Activated CD4-positive, alpha-beta T cell treated with anti-CD3 and anti-CD28 coated beads for 36 hours (primary cell): ENCODE measurements at regions not wholly inside any gene's neighbourhood (a gene's known extent, or its start where the extent isn't known, plus 50 kb on each side); places are given as distances from the start of the nearest gene placed in this dataset.

Source experiments
- ATAC-seq: fragments of 200-7000 bp; cut with Tn5 transposase; one replicate; pipeline ENCODE4 v1.10.0; 2021; ENCODE audit warnings: mild to moderate bottlenecking, moderate library complexity
- CTCF ChIA-PET: fragments of 350-600 bp; sonication (Branson Sonifier 250); formaldehyde crosslinking; loops from one replicate; lab custom pipeline; 2021; ENCODE audit warnings: antibody characterized with exemption; lab: Charles Lee
- POLR2A ChIA-PET: fragments of 350-600 bp; sonication (Branson Sonifier 250); formaldehyde crosslinking; loops from one replicate; lab custom pipeline; 2021; ENCODE audit warnings: antibody characterized with exemption, inconsistent platforms; lab: Charles Lee
- DNase-seq: peaks from one replicate; pipeline ENCODE4 v3.0.0-alpha.2; 2020
- H3K27ac Mint-ChIP-seq: one replicate; pipeline ENCODE4 v1.8.0; 2021; ENCODE audit warnings: mixed read lengths
- H3K27me3 Mint-ChIP-seq: one replicate; pipeline ENCODE4 v1.8.0; 2021; ENCODE audit warnings: mixed read lengths
- H3K36me3 Mint-ChIP-seq: one replicate; pipeline ENCODE4 v1.8.0; 2021; ENCODE audit warnings: low read depth, mixed read lengths
- H3K4me1 Mint-ChIP-seq: one replicate; pipeline ENCODE4 v1.8.0; 2021; ENCODE audit warnings: mixed read lengths
- H3K4me3 Mint-ChIP-seq: one replicate; pipeline ENCODE4 v1.8.0; 2021; ENCODE audit warnings: mild to moderate bottlenecking, moderate library complexity, mixed read lengths
- H3K9me3 Mint-ChIP-seq: one replicate; pipeline ENCODE4 v1.8.0; 2021; ENCODE audit warnings: low read depth, mixed read lengths
- intact Hi-C, 2 experiments: fragments of 100-400 bp; cut with DNase I in 1 of 2; cut with micrococcal nuclease in 1 of 2; formaldehyde crosslinking; loops; one replicate each; pipeline versions ENCODE4 v1.14.2 to v1.15.1; 2022 to 2024; cut with DNase I, micrococcal nuclease

- ATAC-seq, result no peak
- no peak for DNase-seq
- intact Hi-C loops, result no loop called here
- no peaks in the 10 kb centered on the region for H3K36me3 Mint-ChIP-seq
- POLR2A ChIA-PET, result no interaction called here
- no peaks in the 10 kb centered on the region for H3K4me1 Mint-ChIP-seq
- no peaks in the 10 kb centered on the region for H3K27me3 Mint-ChIP-seq
- peaks cover 6% of the 10 kb centered on the region for H3K9me3 Mint-ChIP-seq
- no peak overlapping the region for H3K4me3 Mint-ChIP-seq
- CTCF ChIA-PET, result no interaction called here
- no peak overlapping the region for H3K27ac Mint-ChIP-seq
Observed at GRCh38 chr7:46687203-46687602, 766.1 kb upstream of the IGFBP3 start.

GRCh38 chr7:46685051-46685450, 764.0 kb upstream of the IGFBP3 start:
- no peaks in the 10 kb centered on the region for H3K27me3 Mint-ChIP-seq
- H3K4me3 Mint-ChIP-seq, result no peak overlapping the region
- ATAC-seq, result no peak
- ChIA-PET CTCF (interaction anchor here (0.7 kb wide), 1 partner anchor 750 kb away, joined by 3 read pairs; no protein-coding TSS in a partner anchor), POLR2A (no interaction called here)
- DNase-seq, result no peak
- H3K4me1 Mint-ChIP-seq, result no peaks in the 10 kb centered on the region
- no peak overlapping the region for H3K27ac Mint-ChIP-seq
- H3K36me3 Mint-ChIP-seq, result no peaks in the 10 kb centered on the region
- intact Hi-C loops, result no loop called here
- peaks cover 6% of the 10 kb centered on the region for H3K9me3 Mint-ChIP-seq

DNA sequence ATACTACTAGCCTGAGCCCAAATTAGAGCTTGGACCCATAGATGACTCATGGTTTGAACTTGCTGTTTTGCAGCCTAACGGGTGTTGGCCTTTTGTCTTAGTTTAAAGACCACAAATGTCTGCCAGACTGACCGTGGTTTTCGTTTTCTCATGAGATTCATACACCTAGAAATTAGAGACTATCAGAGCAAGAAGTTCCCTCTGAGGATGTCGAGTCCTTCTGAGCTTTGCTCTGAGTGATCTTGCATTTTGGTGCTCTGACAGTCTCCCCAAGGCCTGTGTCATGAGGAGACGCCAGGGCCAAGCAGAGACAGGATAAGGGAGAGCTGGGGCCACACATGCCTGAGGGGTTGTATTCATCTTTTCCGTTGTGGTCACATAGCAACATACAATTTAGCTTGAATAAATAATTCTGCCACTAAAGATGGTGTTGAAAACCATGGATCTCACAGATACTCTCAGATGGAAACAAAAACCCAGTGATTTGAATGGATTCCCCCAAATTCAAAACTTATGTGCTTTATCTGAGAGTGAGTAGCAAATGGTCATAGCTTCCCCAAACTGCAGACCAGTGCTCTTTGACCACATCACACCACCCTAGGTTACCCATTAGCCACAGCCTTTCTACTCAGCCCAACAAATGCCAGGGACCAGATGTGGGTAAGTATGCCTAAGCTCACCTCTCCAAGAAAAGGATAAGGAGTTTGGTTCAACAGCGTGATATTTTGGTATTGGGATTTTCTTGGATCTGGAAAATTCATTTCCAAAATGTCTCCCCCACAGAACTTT, 762.0 kb upstream of the IGFBP3 start:
- intact Hi-C loops, result no loop called here
- no peaks in the 10 kb centered on the region for H3K36me3 Mint-ChIP-seq
- peaks cover 6% of the 10 kb centered on the region for H3K9me3 Mint-ChIP-seq
- DNase-seq (no peak), ATAC-seq (no peak)
- H3K4me1 Mint-ChIP-seq, result no peaks in the 10 kb centered on the region
- H3K27me3 Mint-ChIP-seq, result no peaks in the 10 kb centered on the region
- ChIA-PET CTCF (no interaction called here), POLR2A (no interaction called here)
- H3K4me3 Mint-ChIP-seq, result no peak overlapping the region
- no peak overlapping the region for H3K27ac Mint-ChIP-seq

- intact Hi-C loops, result no loop called here
- POLR2A ChIA-PET, result interaction anchor here (0.7 kb wide), 1 partner anchor 290 kb away, joined by 8 read pairs; no protein-coding TSS in a partner anchor
- H3K27ac Mint-ChIP-seq, result no peak overlapping the region
- DNase-seq, result no peak
- H3K36me3 Mint-ChIP-seq, result no peaks in the 10 kb centered on the region
- no peak overlapping the region for H3K4me3 Mint-ChIP-seq
- CTCF ChIA-PET, result no interaction called here
- peaks cover under 1% of the 10 kb centered on the region for H3K9me3 Mint-ChIP-seq
- H3K4me1 Mint-ChIP-seq, result no peaks in the 10 kb centered on the region
- H3K27me3 Mint-ChIP-seq, result no peaks in the 10 kb centered on the region
- no peak for ATAC-seq
Observed at GRCh38 chr7:46681865-46682503, 760.9 kb upstream of the IGFBP3 start.

DNA sequence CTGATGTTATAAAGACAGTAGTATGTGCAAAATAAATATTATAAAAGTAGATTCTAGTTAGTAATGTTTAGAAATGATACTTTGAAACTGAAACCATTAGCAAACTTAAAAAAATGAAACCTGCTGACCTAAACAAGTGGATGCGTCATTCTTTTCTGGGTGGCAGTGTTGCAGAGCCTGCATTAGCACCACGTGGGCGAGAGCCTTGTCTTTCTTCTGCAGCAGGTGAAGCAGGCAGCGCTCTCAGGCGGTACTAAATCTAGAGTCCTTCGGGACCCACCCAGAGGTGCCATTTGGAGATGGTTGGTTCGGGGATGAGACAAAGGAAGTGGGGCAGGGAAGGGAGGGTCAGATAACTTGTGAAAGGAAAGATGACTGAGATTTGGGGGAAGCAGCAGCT, 759.1 kb upstream of the IGFBP3 start:
- intact Hi-C loops, result no loop called here
- H3K27me3 Mint-ChIP-seq, result no peaks in the 10 kb centered on the region
- H3K9me3 Mint-ChIP-seq, result peaks cover 1% of the 10 kb centered on the region
- CTCF ChIA-PET, result no interaction called here
- no peak overlapping the region for H3K27ac Mint-ChIP-seq
- DNase-seq, result no peak
- no peak for ATAC-seq
- H3K4me3 Mint-ChIP-seq, result no peak overlapping the region
- POLR2A ChIA-PET, result no interaction called here
- no peaks in the 10 kb centered on the region for H3K4me1 Mint-ChIP-seq
- H3K36me3 Mint-ChIP-seq, result no peaks in the 10 kb centered on the region

DNA sequence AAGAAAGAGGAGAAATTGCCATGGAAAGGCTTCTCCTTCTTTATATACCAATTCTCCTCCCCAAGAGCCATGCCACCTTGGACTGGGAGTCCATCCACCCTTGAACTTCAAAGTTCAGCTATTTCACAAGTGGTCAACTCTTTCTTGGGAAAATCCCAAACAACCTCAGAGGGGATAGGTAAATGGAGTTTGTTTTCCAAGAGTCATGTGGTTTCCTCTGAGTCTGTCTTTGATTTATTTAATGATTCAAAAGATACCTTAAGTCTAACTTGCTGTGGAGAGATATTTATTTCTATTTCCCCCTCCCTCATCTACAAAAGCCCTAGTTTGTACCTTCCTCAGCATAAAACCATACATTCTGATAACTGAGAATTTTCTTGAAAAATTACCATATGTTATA, 758.6 kb upstream of the IGFBP3 start:
- DNase-seq (no peak), ATAC-seq (no peak)
- CTCF ChIA-PET, result no interaction called here
- Mint-ChIP-seq H3K27ac (no peak overlapping the region), H3K4me1 (no peaks in the 10 kb centered on the region), H3K36me3 (no peaks in the 10 kb centered on the region), H3K4me3 (no peak overlapping the region), H3K27me3 (no peaks in the 10 kb centered on the region), H3K9me3 (peaks cover 1% of the 10 kb centered on the region)
- intact Hi-C loops, result no loop called here
- POLR2A ChIA-PET, result no interaction called here

- H3K27ac Mint-ChIP-seq, result no peak overlapping the region
- DNase-seq, result no peak
- intact Hi-C loops, result no loop called here
- H3K4me3 Mint-ChIP-seq, result no peak overlapping the region
- peaks cover 1% of the 10 kb centered on the region for H3K9me3 Mint-ChIP-seq
- CTCF ChIA-PET, result no interaction called here
- no peaks in the 10 kb centered on the region for H3K36me3 Mint-ChIP-seq
- no peaks in the 10 kb centered on the region for H3K27me3 Mint-ChIP-seq
- POLR2A ChIA-PET, result no interaction called here
- H3K4me1 Mint-ChIP-seq, result no peaks in the 10 kb centered on the region
- ATAC-seq, result no peak
Observed at GRCh38 chr7:46678421-46678820, 757.3 kb upstream of the IGFBP3 start.

GRCh38 chr7:46675456-46675855, 754.4 kb upstream of the IGFBP3 start:
- POLR2A ChIA-PET, result no interaction called here
- no peaks in the 10 kb centered on the region for H3K36me3 Mint-ChIP-seq
- no peak for DNase-seq
- H3K27me3 Mint-ChIP-seq, result no peaks in the 10 kb centered on the region
- H3K4me3 Mint-ChIP-seq, result no peak overlapping the region
- H3K4me1 Mint-ChIP-seq, result no peaks in the 10 kb centered on the region
- peaks cover 1% of the 10 kb centered on the region for H3K9me3 Mint-ChIP-seq
- intact Hi-C loops, result no loop called here
- CTCF ChIA-PET, result no interaction called here
- no peak for ATAC-seq
- H3K27ac Mint-ChIP-seq, result no peak overlapping the region

DNA sequence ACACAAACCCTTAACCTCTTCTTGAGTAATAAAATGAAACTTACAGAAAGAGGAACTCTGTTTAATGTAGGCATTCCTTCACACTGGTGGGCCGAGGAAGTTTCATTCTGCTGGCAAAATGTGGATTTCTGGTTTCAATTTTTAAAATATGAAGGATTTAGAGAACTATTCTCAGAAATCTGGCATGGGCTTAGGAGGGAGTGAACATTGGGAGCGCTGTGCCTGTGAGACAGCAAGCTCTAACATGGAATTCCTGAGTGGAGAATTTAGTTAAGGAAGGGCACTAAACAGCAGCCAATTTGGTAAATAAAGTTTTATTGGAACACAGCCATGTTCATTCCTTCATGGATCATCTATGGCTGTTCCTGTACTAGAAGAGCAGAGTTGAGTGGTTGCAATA, 751.8 kb upstream of the IGFBP3 start:
- ChIA-PET CTCF (no interaction called here), POLR2A (no interaction called here)
- ATAC-seq (no peak), DNase-seq (no peak)
- Mint-ChIP-seq H3K27ac (no peak overlapping the region), H3K36me3 (no peaks in the 10 kb centered on the region), H3K27me3 (no peaks in the 10 kb centered on the region), H3K4me1 (no peaks in the 10 kb centered on the region), H3K4me3 (no peak overlapping the region), H3K9me3 (peaks cover 1% of the 10 kb centered on the region)
- intact Hi-C loops, result no loop called here

- Mint-ChIP-seq H3K9me3 (no peaks in the 10 kb centered on the region), H3K4me3 (no peak overlapping the region), H3K27me3 (no peaks in the 10 kb centered on the region), H3K4me1 (no peaks in the 10 kb centered on the region), H3K36me3 (no peaks in the 10 kb centered on the region), H3K27ac (no peak overlapping the region)
- POLR2A ChIA-PET, result no interaction called here
- no peak for ATAC-seq
- DNase-seq, result no peak
- intact Hi-C loops, result no loop called here
- CTCF ChIA-PET, result no interaction called here
Observed at GRCh38 chr7:46671108-46671769, 750.2 kb upstream of the IGFBP3 start.

- intact Hi-C loops, result no loop called here
Observed at GRCh38 chr7:46669028-46669427, 748.0 kb upstream of the IGFBP3 start.

DNA sequence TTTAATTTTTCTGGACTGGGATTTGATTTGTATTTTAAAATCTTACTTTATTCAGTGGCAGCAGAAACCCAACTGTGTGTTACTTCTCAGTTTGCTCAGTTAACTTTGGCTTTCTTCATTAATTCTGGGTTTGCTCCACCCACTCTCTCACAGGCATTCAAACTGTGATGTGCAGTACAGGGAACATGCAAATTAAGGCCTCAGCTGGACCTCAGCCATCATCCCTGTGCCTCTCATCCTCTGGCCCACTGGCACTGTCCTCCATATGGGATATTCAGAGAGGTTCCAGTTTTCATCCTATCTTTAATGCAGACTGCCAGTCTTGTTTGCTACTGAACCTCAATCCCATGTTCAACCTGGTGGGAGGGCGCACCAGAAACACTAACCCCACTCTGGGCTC, 743.4 kb upstream of the IGFBP3 start:
- no peak overlapping the region for H3K27ac Mint-ChIP-seq
- ATAC-seq (no peak), DNase-seq (no peak)
- no peak overlapping the region for H3K4me3 Mint-ChIP-seq
- no peaks in the 10 kb centered on the region for H3K4me1 Mint-ChIP-seq
- H3K36me3 Mint-ChIP-seq, result no peaks in the 10 kb centered on the region
- POLR2A ChIA-PET, result no interaction called here
- no peaks in the 10 kb centered on the region for H3K27me3 Mint-ChIP-seq
- intact Hi-C loops, result no loop called here
- CTCF ChIA-PET, result no interaction called here
- no peaks in the 10 kb centered on the region for H3K9me3 Mint-ChIP-seq

More at GRCh38 chr7:46669028-46669427, 748.0 kb upstream of the IGFBP3 start:
- Mint-ChIP-seq H3K9me3 (no peaks in the 10 kb centered on the region), H3K27ac (no peak overlapping the region), H3K4me3 (no peak overlapping the region), H3K4me1 (no peaks in the 10 kb centered on the region), H3K36me3 (no peaks in the 10 kb centered on the region), H3K27me3 (no peaks in the 10 kb centered on the region)
- no peak for ATAC-seq
- ChIA-PET POLR2A (no interaction called here), CTCF (interaction anchor here (0.6 kb wide), 1 partner anchor 11 kb away, joined by 4 read pairs; no protein-coding TSS in a partner anchor)
- DNase-seq, result no peak
